NCI-H510A treated with DMSO at 0.1 percent for 48 hours (cell line): ENCODE measurements at regions not wholly inside any gene's neighbourhood (a gene's known extent, or its start where the extent isn't known, plus 50 kb on each side); places are given as distances from the start of the nearest gene placed in this dataset.
A peak's percentile ranks its signal among the peaks of the same experiment; 100 is the strongest.

Source experiments
- DNase-seq: peaks from one replicate; lab custom pipeline; 2025; lab: John Stamatoyannopoulos, UW

DNA sequence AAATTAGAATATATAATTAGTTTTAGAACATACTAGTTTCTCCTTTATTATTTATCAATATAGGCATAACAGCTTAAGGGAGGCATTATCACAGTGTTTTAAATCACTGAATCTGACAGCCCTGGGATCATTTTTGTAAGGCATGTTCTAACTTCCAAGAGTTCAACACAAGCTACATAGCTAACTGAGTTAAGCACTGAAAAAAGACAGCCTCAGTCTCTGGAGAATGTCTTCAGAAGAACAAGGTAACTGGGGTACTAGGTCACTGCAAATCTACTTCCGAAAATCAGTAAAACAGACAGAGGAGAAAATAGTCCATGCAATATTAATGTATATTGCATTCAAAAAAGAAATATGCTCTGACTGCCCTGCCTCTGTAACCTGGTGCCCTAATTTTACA is 502.1 kb downstream of the RFC3 start:
- no peak for DNase-seq

DNA sequence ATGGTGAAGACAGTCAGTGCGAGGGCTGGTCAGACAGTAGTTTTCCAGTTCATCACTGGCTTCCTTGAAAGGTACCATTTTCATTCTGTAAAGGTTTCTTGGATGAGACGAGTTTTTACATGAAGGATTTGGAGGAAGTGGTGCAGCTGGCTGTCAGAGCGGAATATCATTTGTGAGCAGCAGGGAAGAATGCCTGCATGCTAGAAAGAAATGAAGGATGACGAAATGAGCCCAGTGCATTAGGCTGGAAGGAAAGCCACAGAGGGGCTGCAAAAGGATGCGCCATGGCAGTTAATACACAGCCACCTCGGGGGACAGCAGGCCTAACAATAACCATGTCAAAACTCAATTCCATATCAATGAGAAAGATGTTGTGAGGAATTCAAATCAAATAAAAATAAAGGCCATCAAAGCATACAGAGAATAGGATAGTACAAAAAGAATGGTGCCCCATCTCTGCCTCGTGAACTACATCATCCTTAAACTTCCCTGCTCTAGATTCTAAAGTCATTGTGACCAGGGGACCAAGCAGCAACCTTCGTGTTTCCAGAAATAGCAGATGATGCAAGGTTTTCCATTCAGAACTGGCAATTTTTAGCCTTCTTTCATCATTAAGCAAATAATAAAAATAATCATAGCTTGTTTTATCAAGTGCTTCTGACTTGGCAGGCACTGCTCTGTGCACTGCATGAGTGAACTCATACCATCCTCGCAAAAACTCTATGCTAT is 504.2 kb downstream of the RFC3 start:
- DNase-seq, result no peak

DNA sequence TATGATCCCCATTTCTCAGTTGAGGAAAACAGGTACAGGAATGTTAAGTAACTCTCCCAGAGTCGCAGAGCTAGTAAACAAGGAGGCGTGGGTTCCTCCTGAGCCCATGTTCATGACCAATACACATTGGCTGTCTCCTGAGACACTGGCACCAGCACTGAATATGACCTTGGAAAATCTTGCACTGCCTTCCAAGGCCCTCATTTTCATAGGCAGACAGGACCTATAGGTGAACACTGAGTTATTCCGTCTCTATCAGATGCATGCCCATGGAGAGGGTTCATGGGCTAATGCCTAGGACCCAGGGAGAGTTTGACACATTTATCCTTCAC is 504.8 kb downstream of the RFC3 start:
- DNase-seq, result no peak

DNA sequence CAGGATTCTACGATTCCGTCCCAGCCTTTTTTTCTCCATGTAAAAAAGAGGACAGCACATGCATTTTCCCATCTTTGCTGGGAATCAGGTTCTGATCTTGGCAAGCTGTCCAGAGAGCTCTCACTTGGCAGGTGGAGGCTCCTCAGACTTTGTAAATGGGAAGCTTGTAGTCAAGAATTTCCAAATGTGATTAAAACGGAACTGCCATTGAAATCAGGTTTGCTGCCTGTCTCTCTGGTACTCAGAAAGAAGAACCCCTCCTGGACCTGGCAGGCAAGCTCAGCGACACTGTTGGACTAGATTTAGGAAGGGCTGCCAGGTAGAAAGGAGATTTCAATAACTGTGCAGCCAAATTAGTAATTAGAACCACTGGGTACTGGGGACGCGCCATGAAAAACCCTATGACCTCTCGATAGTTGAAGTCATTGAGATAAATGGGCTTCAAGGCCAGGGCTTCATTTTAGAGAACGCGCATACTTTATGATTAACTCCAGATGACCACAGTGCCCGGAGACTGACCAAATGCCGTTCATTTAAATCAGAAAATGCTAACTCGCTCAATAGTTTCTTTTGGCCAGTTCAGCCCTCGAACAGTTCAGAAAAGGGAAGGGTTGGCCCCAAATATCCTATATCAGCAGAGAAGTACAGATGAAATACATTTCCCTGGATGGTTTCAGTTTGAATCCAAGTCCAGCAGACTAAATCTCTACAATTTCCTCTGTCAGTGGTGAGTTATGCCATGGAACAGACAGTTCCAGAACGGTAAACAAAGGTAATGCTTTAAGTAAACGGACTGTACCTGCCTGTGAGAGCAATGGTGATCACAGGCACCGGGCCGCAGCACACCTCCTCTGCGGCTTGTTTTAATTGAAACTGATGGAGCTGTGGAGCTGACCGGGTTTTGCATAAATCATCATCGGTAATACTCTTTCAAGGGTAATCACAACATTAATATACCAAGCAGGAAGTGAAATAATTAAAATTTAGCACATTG is 517.4 kb downstream of the RFC3 start:
- no peak for DNase-seq

DNA sequence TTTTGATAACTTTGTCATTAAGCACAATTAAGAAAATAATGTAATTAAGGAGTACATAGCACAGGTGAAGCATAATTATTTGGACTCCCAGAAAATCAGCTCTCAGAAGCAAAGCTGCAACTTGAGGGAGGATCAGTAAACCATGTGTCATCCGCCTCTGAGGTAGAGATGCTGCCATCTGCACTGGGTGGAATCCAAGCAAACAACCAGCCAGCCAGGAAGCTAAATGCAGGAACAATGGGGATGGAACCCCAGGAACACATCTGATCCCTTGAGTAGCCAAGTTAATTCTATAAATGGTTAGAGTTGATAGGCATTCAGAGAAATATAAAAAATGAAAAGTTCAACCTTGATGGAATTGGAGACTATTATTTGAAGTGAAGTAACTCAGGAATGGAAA is 520.2 kb downstream of the RFC3 start:
- DNase-seq, result no peak

DNA sequence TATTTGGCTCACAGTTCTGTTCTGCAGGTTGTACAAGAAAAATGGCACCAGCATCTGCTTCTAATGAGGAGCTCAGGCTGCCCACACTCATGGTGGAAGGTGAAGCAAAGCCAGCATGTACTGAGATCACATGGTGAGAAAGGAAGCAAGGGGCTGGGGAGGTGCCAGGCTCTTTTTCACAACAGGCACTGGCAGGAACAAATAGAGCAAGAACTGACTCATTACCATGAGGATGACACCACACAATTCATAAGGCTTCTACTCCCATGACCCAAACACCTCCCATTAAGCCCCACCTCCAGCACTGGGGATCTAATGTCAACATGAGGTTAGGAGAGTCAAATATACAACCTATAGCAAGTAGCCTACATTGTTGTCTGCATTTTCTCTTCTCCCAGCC is 522.6 kb downstream of the RFC3 start:
- no peak for DNase-seq

DNA sequence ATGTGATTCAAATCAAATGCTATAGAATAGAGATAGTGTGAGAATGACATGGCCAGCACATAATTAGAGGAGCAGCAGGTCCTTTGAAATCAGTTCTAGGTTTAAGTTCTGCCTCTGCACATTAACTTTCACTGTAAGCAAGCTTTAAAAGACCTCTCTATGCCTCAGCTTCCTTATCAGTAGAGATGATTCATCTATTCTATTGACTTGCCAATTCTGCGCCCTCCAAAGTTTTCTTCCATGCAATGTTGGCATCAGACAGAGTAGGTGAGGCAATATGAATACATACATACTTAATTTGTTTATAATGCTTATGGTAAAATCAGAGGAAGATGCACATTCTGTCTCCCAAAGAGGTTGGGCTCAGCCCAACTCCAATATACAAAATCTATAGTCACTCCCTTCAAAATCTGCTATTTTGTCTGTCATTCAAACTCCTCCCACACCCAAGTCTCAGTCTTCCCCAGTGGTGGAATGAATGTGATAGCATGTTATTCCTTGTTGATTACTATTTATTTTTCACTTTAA is 525.5 kb downstream of the RFC3 start:
- DNase-seq, result no peak

DNA sequence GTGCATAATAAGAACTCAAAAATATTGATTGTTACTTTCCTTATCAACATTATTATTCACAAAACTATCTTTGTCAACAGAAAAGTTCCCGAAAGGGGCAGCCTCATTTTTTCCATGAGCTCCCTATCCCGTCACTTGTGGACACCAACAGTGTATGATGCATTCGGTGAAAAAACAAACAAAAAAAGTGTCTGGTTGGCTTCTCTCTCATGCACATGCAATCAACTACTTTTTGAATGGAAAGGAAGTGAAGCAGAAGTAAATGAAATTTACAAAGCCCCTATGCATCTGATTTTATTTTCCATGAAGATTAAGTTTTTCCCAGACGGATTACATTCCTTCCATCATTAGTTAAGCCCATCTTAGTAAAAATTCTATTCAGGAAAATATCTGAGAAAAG is 526.9 kb downstream of the RFC3 start:
- DNase-seq, result no peak

DNA sequence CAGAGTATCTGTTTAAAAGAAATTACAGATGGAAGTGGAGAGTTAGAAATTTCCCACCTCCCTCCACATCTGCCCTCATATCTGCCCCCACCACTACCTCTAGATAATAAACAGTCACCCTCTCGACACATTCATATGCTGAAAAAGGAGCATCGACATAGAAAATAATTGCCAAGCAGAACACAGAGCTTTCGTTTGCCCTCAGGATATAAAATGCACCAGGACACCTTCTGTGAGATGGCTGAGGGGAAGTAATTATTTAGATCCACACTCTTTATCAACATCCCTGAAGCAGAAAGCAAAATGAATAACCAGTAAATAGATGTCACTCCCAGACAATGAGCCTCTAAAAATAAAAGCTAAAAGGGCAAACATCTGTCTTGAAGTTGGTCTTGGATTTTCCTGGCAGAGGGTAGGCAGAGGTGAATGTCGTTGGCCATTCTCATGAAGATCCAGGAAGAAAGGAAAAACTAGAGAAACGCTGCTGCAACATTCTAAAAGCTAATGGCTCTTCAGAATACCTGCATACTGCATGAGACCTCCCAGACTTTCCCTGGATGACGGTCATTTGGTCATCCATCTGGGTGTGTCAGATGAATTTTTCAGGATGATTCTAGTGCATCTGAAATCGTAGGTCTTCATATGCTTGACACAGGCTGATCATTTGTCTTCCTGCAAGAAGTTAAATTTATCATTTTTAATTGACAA is 527.5 kb downstream of the RFC3 start:
- no peak for DNase-seq

DNA sequence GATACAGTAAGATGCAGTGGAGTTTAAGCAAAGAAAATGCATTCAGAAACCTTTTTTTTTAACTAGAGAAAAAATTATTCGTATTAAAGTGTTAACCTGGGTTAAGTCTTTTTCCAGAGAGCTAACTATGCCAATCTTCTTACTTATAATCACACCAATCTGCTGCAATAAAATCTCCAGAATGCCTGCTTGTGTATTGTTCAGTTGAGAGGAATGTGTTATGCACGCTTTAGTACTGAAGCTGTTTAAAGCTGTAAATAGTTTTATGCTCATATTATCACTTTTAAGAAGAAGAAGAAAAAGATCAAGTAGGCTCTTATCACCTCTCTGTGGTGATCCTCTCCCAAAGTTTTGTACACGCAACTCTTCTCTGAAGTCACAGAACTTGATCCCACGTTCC is 528.7 kb downstream of the RFC3 start:
- DNase-seq, result no peak

DNA sequence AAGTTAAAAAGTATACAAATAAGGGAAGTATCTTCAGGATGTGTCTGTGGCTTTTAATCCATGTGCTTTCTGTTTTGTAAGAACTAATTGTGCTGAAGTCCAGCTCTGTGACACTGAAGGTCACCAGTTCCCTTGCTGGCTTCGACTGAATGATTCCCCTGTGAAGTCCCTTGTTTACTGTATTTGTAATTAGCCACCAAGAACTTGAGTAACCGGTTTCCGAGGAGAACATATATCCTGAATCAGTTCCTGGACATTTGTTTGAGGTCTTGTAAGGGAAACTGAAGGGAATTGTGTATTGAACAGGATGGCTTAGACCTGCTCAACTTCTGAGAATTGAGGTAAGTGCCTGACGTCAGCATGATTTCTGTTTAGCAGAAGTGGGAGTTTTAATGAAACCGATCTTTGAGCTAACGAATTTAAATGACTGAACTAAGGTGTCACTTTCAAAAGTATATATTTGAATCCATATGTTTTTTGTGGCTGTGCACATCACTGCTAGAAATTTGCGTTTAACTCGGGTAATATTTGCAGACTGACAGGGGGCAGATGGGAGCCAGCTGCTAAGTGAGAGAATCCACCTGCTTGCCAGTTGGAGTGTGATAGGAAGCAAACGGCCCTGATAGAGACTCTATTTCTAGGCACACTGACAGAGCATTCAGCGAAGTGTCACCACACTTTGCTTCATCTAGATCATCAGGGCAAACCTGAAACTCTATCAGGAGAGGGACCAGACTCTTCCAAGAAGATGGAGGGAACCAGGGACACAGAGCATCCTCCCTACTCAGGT is 530.0 kb downstream of the RFC3 start:
- peak; percentile 68 for DNase-seq

DNA sequence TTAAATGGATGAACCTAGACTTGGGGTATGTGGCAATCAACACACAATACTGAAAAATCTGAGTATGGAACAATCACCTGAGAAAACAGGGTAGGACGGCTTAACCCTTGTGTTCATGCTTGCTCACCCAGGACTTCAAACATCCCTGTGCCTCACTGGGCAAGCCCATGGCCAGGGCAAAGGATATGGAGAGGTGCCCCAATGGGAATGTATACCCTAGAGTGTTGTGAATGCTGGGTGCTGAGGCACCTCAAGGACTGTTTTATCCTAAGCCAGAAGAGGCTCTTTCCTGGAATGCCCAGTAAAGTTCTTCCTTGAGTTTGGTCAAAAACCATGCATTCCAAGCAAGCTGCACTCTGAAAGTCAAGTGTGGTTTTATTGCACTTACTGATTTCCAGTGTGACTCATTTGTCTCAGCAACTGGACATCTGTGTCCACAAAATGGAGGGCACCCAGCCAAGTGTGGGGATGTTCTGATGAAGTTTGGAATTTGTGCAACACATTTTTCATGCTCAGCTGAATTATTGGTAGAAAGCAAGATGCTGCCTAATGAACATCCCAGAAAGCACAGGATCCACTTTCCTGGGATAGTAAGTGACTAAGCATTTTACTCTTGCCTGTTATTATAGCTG is 531.3 kb downstream of the RFC3 start:
- DNase-seq, result peak; percentile 7

DNA sequence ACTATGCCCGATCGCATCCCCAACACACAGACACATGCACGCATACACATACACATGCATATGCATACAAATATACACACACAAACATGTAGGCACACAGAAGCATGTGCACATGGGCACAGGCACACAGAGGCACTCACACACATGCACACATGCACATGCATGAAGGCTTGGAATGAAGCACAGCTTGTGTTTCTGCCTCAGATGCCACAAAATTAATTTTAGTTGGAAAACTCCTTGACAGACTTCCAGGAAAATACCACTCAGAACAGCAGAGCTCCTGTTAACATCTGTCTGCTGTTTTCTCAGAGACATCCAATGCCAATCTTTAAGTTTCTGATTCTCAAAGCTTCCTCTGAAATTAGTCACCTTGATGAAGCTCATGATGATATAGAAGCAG is 532.7 kb downstream of the RFC3 start:
- no peak for DNase-seq

DNA sequence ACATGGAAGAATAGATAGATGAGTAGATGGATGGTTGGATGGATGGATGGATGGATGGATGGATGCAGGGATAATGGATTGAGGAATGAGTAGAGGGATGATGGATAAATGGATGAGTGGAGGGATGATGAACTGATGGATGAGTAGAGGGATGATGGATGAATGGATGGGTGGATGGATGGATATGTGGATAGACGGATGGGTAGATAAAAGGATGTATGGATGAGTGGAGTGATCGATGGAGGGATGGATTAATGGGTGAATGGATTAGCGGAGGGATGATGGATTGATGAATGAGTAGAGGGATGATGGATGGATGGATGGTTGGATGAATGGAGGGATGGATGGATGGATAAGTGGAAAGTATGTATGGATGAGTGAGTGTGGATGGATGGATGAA is 533.2 kb downstream of the RFC3 start:
- no peak for DNase-seq

DNA sequence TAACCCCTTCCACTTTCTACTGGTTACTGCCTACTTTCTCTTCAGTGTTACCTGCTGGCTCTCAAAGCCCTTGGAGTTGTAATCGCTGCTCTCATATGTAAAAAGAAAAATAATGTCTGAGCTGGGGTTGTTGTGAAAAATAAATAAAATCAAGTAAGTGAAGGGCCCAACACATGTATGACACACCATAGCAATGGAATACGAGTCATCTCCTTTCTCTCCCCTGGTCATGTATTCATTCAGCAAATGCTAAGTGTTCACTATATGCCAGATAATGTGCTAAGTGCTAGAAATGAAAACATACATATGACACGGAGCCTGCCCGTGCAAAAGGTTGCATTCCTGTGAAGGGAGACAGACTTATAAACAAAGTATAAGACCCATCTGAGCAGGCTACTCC is 535.0 kb downstream of the RFC3 start:
- no peak for DNase-seq

DNA sequence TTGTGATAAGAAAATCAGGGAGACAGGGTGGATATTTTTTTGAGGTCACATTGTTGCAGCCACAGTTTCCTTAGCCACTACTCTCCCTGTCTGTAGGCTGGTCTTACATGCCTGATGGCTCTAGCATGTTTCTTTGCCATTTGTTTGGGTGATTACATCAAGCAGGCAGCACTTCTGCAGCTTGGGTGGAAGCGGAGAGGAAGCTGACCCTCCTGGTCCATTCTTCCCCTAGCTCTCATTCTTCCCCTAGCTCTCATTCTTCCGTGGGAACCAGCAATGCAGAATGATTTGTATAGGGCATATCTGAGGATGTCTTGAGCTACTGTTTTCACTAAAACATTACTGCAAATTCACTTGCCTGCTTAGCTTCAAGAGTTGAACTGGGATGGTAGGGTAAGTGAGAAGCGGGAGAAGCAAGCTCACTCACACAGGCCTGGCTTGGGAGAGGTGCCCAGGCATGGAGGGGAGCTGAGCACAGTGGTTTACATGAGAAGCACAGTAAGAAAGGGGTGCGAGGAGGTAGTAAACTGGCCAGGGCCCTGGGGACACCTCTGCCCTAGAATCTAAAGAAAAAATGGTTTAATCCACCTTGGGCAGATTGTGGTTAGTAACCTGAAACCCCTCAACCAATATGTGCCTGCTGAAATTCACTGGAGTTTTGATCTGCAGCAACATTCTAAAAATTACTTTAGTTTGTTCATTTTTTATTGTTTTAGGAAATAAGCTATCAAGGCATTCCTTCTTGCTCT is 538.9 kb downstream of the RFC3 start:
- no peak for DNase-seq

DNA sequence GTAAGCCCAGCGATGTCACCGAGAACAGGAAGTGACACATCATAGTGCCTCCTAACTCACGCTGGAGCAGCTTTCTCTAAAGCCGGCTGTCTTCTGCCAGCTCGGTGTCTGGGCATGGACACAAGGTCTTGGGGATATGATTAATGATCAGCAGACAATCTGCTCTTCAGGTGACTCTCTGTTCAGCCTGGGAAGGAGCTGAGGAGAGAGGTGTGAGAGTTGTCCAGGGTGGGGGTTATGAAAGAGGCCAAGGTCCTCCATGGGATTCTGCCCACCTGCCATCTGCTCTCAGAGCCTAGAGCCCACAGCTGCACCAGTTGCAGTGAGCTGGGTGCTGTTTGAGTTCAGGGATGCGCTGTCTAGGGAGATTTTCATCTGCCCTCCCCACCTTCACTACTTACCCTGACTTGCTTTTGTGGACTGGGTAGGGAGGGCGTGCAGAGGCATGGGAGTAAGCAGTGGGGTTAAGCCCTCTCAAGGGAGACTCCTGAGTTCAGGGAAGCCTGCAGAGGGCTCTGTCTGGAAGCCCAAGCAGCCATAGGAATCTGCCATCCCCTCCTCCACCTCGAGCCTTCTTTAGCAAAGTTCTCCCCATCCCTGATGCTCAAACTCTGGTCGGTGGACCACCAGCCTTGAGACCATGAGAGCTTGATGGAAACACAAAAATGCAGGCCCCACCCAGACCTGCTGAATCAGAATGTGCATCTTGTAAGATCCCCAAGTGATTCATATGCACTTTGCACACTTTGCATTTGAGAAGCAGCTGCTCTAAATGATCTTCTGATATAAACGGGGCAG is 539.7 kb downstream of the RFC3 start:
- DNase-seq, result no peak

DNA sequence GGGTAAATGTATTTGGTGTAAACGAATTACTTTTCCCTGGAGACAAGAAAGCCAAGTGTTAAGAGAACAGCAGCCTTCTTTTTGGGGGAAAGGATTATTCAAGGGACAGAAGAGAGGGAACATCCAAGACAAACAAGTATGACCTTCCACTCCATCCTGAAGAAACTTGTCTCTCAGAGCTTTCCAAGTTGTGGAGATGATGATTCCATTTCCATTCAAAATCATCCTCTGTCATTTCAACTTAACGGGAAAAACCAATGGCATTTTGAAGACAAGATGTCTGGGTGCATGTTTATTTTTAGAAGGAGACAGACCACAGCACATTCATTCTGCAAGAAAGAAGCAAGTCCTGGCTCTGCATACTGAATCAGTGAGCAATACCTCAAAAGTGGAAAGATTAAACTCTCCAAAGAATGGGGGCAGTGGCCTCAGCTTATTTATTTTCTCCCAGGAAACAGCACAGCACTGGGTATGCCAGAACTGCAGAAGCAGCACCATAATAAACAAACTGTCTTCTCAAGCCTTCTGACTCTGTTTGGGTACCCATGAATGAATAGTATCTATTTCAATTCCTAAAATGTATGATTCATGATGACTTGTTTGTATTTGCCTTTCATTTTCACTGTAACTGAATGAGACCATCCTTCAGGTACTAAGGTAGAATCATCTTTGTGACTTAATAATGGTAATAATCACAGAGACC is 541.0 kb downstream of the RFC3 start:
- DNase-seq, result no peak

DNA sequence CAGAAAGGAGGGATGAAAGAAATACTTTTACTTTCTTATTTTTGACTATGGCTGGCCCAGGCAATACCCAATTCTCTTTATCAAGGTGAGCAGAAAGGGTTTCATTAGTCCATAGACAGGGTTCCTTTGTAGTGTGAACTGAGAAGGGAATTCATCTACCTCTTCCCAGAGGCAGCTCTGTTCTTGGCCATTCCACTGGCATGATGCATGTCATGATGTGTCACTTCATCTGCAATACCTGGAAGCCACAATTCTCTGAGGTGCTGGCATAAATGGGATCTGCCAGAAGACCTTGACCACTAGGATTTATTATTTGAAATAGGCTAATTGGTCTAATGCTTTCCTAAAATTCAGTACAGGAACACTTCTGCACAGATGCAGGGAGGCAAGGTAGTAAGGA is 542.8 kb downstream of the RFC3 start:
- no peak for DNase-seq
